ENCODE measurements at regions not wholly inside any gene's neighbourhood (a gene's known extent, or its start where the extent isn't known, plus 50 kb on each side); places are given as distances from the start of the nearest gene placed in this dataset.

DNA sequence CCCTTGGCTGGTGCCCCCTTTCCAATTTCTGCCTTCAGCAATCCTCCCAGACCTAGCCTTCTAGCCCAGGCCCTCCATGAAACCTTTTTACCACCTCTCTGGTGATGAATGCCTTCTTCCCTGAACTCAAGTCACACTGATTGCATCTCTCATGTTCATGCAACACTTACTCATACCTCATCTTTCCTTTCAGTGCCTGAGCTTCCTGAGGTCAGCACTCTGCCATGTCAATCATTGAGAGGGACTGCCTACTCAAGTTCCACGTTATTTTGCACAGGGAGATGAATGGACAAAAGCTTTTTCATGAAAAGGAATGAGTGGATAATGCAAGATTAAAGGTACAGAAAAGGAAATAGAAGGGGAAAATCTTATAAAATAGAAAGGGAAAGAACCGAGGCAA is 60.1 kb upstream of the PLEKHG1 start:
- DNase-seq, result no peak

DNA sequence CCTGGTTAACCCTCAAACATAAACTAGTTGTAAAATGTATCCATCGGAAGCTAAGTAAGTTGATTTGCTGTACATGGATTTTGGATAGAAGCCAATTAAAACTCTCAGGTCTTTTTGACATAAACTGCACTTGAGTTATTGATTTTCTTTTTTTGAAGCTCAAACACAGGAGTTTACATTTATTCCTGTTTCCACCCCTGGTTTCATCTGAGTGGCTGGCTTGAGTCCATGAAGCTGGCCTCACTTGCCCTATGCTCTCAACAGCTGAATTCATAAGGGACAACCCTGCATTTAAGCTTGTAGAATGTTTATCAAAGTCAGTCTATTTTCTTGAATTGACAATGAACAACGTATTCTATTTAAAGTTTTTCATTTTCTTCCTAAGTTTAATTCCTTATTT is 58.1 kb upstream of the PLEKHG1 start:
- no peak for DNase-seq

DNA sequence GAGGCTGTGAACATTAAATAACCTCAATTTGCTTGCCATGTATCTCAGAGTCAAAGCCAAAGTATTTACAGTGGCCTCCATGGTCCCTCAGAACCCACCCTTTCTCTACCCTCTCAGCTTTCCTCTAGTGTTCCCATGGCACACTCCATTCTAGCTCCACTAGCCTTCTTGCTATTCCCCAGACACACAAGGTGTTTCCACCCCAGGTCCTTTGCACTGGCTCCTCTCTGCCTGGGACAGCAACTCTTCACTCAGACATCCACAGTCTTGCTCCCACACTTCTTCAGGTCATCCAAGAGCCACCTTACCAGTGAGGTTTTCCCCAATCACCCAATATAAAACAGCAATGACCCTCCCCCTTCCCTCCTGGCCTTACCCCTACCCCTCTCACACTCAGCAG is 56.5 kb upstream of the PLEKHG1 start:
- DNase-seq, result no peak

DNA sequence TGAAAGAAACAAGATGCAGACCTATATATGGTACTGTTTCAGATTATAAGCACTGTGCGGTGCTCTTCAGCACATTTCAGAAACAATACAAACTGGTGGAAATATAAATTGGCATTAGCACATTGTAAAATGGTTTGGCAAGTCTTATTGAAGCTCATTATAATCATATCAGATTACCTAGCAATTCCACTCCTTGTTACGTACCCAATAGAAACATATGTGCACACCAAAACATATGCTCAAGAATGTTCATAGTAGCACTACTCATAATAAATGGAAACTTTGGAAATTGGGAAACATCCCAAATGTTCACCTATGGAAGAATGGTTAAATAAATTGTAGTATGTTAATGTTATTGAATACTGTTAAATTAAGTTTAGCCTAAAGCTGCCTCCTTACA is 54.9 kb upstream of the PLEKHG1 start:
- DNase-seq, result no peak

DNA sequence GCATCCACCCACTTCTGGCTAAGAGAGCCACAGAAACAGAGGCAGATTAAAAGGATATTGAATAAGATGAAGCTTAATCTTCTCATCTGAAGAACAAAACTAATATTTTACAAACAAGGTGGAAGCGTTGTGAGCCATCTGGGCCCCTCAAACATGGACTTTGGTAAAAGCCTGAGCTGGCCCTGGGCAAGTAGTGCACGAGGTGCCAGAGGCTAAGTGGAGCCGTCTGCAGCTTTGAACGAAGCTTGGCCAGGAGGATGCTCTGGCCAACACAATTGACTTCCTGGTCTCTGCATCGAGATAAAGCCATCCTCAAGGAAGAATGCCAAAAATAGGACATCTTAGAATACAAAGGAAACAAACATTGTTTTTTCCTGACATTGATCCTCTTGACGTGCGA is 53.2 kb upstream of the PLEKHG1 start:
- DNase-seq, result no peak

DNA sequence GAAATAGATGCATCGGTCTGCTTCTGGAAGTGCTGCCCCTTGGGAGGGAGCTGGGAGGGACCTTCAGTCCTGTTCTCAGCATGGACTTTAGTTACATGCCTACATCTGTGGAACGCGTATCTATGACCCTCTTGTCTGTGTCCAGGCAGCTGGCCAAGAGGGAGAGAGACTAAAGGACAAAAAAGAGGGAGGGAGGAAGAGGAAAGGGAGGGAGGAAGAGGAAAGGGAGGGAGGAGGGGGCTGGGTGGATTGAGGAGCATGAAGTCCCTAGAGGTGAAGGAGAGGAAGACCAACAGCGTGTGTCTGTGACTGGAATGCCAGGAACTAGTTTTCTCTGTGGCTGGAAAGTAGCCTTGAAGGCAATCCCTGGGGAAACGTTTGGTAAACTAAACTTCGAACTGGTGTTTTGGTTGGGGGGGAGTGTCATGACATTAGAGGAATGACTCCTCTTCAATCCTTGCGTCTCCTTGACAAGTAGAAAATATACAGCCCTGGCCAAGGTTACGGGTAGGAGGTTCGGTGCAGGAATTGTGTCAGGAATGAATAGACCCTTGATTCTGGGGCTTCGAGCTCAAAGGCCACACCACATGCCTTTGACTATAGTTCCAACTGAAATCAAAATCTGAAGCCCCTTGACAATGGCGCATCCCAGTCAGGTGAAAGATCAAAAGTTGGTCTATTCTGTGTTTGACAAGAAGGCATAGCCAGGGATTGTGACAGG is 52.0 kb upstream of the PLEKHG1 start:
- no peak for DNase-seq

DNA sequence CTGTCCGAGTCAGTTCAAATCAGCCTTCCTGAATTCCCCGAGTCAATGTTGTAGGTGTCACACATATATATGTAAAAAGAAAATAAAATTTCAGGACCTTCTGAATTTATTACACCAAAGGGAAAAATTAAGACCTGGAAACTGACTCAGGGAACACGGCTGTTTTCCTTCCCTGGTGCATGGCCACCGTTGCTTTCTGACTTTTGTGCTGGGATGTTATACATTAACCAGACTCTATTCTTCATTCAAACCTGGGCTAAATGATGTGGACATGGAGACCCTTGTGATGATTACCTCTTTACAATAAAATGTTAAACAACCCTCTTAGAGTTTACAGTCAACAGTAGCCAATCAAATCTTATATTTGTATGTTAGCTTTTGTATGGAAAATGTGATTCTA is 51.4 kb upstream of the PLEKHG1 start:
- no peak for DNase-seq

DNA sequence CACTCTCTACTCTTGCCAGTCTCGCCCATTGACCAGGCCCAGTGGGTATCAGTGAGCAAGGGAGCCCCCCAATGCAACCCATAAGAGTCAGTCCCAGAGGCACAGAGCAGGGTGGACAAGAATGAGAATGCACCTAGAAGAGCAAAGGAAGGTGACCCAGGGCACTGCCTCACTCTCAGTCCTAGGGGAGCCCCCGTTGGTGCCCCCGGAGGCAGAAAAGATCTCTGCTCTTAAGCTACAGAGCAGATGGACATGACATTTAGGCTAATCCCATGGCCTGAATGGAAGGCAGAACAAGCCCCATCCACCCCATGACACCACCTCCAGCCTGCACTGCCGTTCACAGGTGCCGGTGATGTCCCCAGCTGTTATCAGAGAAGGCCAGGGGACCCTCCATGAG is 50.7 kb upstream of the PLEKHG1 start:
- DNase-seq, result no peak

DNA sequence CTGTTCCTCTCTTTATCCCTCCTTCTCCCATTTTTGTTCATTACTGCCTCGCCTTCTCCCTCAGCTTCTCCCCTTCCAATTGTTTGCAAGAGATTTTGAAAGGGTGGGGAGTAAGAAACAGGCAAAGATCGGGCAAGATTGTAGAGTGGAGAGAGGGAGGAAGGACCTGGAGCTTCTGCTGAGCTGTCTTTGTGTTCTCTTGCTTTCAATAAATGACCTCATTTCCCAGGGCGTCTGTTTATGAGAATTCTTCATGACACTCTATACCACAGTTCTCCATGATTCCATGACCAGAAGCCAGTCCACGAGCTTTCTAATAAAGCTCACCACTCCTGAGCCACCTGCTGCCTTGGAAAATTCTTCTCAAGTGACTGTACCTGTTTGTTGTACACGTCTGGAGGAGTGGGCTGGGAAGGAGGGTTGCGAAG is 50.0 kb upstream of the PLEKHG1 start:
- no peak for DNase-seq

Data from RPMI8226 (cell line).